ENCODE measurements at regions not wholly inside any gene's neighbourhood (a gene's known extent, or its start where the extent isn't known, plus 50 kb on each side); places are given as distances from the start of the nearest gene placed in this dataset.

DNA sequence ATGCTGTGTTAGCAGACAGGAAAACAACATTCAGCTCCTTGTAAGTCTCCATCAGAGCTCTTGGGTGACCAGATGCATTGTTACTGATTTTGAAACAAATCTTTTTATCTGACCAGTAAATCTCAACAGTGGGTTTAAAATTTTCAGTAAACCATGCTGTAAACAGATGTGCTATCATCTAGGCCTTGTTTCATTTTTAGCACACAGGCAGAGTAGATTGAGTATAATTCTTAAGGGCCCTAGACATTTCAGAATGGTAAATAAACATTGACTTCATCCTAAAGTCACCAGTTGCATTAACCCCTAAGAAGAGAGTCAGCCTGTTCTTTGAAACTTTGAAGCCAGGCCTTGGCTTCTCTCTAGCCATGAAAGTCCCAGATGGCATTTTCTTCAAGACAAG, 237.2 kb upstream of the BMP2 start:
- ATAC-seq: no peak
- Mint-ChIP-seq H3K27ac (no peak overlapping the region), H3K4me3 (no peak overlapping the region), H3K9me3 (peaks cover 5% of the 10 kb centered on the region), H3K27me3 (no peaks in the 10 kb centered on the region), H3K36me3 (no peaks in the 10 kb centered on the region), H3K4me1 (no peaks in the 10 kb centered on the region)

DNA sequence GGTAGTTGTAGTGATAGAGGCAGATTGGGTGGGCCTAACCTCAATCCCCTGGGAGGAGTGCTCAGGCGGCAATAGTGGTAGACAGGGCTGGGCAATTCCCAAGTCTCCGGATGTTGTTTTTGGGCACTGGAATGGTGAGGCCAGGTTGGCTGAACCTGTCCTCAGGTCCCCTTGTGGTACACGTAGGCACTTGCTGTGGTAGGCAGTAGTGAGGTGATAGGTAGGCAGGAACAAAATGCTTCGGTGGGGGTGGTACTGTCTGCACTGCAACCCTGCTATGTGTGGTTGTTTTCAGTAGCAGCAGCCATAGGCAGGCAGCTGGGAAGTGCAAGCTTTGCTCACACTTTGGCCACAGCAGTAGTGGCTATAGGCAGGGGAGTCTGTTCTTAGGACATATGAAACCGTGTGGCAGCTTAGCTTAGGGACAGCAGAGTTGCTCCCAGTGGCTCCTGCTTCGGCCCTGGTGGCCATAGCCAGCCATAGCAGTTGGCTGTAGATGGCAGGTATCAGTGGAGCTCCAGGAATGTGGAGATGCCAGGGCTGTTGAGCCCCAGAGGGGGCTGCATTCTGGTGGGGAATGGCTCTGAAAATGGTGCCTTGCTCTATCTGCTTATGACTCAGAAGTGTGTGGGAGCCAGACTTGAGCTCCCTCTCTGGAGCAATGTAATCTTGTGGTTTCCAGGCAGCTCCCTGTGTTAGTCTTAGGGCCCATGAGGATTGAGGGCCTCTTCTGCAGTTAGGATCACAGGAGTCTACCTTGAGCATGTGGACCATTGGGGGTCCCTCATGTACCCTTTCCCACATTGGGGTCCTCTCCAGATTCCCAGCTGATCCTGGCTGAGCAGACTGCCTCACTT, 241.8 kb upstream of the BMP2 start:
- Mint-ChIP-seq H3K4me3 (no peak overlapping the region), H3K9me3 (peaks cover 24% of the 10 kb centered on the region), H3K27me3 (no peaks in the 10 kb centered on the region), H3K4me1 (no peaks in the 10 kb centered on the region), H3K27ac (no peak overlapping the region), H3K36me3 (no peaks in the 10 kb centered on the region)
- ATAC-seq: no peak

GRCh38 chr20:6524305-6524704, 243.2 kb upstream of the BMP2 start:
- peaks cover 27% of the 10 kb centered on the region for H3K9me3 Mint-ChIP-seq
- H3K4me3 Mint-ChIP-seq: no peak overlapping the region
- no peaks in the 10 kb centered on the region for H3K4me1 Mint-ChIP-seq
- H3K27ac Mint-ChIP-seq: no peak overlapping the region
- H3K27me3 Mint-ChIP-seq: no peaks in the 10 kb centered on the region
- no peaks in the 10 kb centered on the region for H3K36me3 Mint-ChIP-seq
- ATAC-seq: no peak

DNA sequence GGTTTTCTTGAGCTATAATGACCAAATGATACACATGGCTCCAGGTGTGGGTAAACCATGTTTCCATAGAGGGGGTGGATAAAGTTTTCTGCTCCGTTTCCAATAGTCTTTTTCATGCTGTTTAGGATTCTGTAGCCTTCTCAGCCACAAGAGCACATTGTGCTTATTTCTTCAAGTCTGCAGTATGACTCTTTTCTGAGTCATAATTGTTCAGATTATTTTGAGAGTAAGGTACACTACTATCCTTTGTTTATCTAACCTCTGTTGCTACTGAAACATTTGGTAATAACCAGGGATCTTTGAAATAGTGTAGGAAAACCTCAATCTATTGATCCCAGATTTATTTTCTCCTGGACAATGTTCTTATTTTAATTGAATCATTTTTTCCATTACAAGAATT, 247.9 kb upstream of the BMP2 start:
- Mint-ChIP-seq H3K9me3 (peaks cover 18% of the 10 kb centered on the region), H3K4me3 (no peak overlapping the region), H3K27ac (no peak overlapping the region), H3K36me3 (no peaks in the 10 kb centered on the region), H3K4me1 (no peaks in the 10 kb centered on the region), H3K27me3 (no peaks in the 10 kb centered on the region)
- ATAC-seq: no peak

- ATAC-seq: no peak
- Mint-ChIP-seq H3K4me1 (no peaks in the 10 kb centered on the region), H3K36me3 (no peaks in the 10 kb centered on the region)
Observed at GRCh38 chr20:6515261-6515660, 252.2 kb upstream of the BMP2 start.

DNA sequence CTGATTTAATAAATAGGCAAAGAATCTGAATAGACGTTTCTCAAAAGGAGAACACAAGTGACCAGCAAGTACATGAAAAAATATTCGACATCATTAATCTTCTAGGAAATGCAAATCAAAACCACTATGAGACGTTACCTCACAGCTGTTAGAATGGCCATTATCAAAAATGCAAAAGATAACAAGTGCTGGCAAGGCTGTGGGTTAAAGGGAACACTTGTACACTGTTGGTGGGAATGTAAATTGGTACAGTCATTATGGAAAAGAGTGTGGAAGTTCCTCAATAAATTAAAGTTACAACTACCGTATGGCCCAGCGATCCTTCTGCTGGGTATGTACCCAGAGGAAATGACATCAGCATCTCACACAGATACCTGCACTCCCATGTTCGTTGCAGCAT, 253.9 kb upstream of the BMP2 start:
- peaks cover 10% of the 10 kb centered on the region for H3K9me3 Mint-ChIP-seq
- no peak overlapping the region for H3K27ac Mint-ChIP-seq
- ATAC-seq: no peak
- no peaks in the 10 kb centered on the region for H3K27me3 Mint-ChIP-seq
- H3K36me3 Mint-ChIP-seq: no peaks in the 10 kb centered on the region
- H3K4me1 Mint-ChIP-seq: no peaks in the 10 kb centered on the region
- no peak overlapping the region for H3K4me3 Mint-ChIP-seq

More at GRCh38 chr20:6515261-6515660, 252.2 kb upstream of the BMP2 start:
- H3K4me3 Mint-ChIP-seq: no peak overlapping the region
- H3K9me3 Mint-ChIP-seq: peaks cover 10% of the 10 kb centered on the region
- H3K27ac Mint-ChIP-seq: no peak overlapping the region
- H3K27me3 Mint-ChIP-seq: no peaks in the 10 kb centered on the region

DNA sequence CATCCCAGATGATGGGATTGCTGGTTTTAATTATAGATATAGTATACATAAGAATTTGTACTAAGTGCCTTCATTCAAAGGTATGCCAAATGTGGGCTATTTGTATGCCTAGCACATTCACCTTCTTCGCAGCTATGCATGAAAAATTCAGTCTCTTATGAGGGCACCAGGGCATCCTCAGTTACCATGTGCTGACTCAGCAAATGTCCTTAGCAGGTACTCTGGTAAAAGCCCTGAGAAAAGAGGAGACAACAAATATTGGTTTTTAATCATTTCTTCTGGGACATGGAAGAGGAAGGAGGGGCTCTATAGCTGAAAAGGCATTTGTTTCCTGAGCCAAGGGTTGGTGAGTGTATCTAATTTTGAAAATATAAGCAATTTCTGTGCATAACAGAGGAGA, 258.1 kb upstream of the BMP2 start:
- no peaks in the 10 kb centered on the region for H3K27me3 Mint-ChIP-seq
- H3K4me3 Mint-ChIP-seq: no peak overlapping the region
- H3K4me1 Mint-ChIP-seq: no peaks in the 10 kb centered on the region
- H3K9me3 Mint-ChIP-seq: peaks cover 10% of the 10 kb centered on the region
- no peak overlapping the region for H3K27ac Mint-ChIP-seq
- no peak for ATAC-seq
- no peaks in the 10 kb centered on the region for H3K36me3 Mint-ChIP-seq

DNA sequence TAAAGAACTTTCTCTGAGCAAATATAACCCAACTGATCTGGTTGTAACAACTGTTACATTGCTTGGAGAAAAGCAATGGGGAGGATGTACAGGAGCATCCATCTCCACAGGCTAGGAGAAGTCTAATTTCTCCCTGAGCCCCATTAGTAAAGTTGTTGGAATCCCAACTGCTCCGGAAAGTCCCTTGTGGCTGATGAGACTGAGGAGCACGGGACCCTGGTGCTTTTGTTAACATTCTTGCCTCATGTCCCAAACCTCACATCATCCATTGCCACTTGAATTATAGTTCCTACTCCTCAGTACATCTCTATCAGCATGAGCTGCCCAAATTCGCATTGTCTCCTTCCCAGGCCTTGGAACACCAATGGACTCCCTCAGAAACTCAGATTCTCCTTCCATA, 260.6 kb upstream of the BMP2 start:
- no peak for ATAC-seq
- Mint-ChIP-seq H3K27ac (no peak overlapping the region), H3K36me3 (no peaks in the 10 kb centered on the region), H3K4me3 (no peak overlapping the region), H3K9me3 (peaks cover 10% of the 10 kb centered on the region), H3K27me3 (no peaks in the 10 kb centered on the region), H3K4me1 (no peaks in the 10 kb centered on the region)

- no peaks in the 10 kb centered on the region for H3K4me1 Mint-ChIP-seq
- no peaks in the 10 kb centered on the region for H3K27me3 Mint-ChIP-seq
- H3K36me3 Mint-ChIP-seq: no peaks in the 10 kb centered on the region
- H3K27ac Mint-ChIP-seq: no peak overlapping the region
- peaks cover 4% of the 10 kb centered on the region for H3K9me3 Mint-ChIP-seq
- ATAC-seq: no peak
- H3K4me3 Mint-ChIP-seq: no peak overlapping the region
Observed at GRCh38 chr20:6504826-6505225, 262.7 kb upstream of the BMP2 start.

- Mint-ChIP-seq H3K27ac (no peak overlapping the region), H3K9me3 (peaks cover 3% of the 10 kb centered on the region), H3K4me1 (no peaks in the 10 kb centered on the region), H3K4me3 (no peak overlapping the region), H3K27me3 (no peaks in the 10 kb centered on the region), H3K36me3 (no peaks in the 10 kb centered on the region)
- ATAC-seq: no peak
Observed at GRCh38 chr20:6504179-6504578, 263.3 kb upstream of the BMP2 start.

DNA sequence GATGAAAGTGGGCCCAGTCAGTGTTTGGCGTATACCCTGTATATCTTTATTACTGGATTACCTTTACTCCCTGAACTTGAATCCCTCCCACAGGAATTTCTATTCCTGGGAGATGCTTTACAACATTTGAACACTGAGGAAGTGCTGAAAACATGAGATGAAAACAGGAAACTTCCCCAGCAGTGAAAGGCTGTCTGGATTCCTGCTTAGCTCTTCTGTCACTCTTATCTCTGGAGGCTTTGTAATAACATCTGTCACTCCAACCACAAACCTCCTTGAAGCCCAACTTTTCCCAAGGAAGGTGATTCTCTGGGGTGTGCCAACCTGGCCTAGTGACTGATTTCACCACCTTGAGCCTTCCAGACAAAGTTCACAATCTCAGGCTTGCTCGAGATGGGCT, 264.5 kb upstream of the BMP2 start:
- Mint-ChIP-seq H3K27ac (no peak overlapping the region), H3K36me3 (no peaks in the 10 kb centered on the region), H3K4me3 (no peak overlapping the region), H3K27me3 (no peaks in the 10 kb centered on the region), H3K4me1 (no peaks in the 10 kb centered on the region), H3K9me3 (peaks cover 3% of the 10 kb centered on the region)
- no peak for ATAC-seq

GRCh38 chr20:6502219-6502618, 265.3 kb upstream of the BMP2 start:
- peaks cover 3% of the 10 kb centered on the region for H3K9me3 Mint-ChIP-seq
- no peak overlapping the region for H3K27ac Mint-ChIP-seq
- H3K27me3 Mint-ChIP-seq: no peaks in the 10 kb centered on the region
- no peaks in the 10 kb centered on the region for H3K36me3 Mint-ChIP-seq
- ATAC-seq: no peak
- no peak overlapping the region for H3K4me3 Mint-ChIP-seq
- H3K4me1 Mint-ChIP-seq: no peaks in the 10 kb centered on the region

GRCh38 chr20:6501061-6501460, 266.4 kb upstream of the BMP2 start:
- no peak overlapping the region for H3K27ac Mint-ChIP-seq
- H3K27me3 Mint-ChIP-seq: no peaks in the 10 kb centered on the region
- H3K4me3 Mint-ChIP-seq: no peak overlapping the region
- peaks cover 3% of the 10 kb centered on the region for H3K9me3 Mint-ChIP-seq
- ATAC-seq: no peak
- H3K36me3 Mint-ChIP-seq: no peaks in the 10 kb centered on the region
- no peaks in the 10 kb centered on the region for H3K4me1 Mint-ChIP-seq

DNA sequence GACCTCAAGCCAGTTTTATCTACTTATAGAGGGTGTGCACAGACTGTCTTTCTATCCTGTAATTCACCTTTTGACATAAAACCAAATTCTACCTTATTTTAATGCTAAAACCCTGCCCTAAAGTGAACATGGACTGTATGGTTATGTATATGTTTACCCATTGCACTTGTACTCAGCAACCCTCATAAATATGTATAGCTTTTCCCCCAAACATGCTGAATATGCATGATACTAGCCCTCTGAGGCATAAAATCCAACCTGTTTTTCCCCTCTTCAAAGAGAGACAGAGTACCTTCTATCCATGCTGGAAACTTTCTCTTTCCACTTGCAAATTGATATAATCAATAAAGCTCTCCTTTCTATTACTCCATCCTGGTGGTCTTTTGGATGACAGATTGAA, 267.9 kb upstream of the BMP2 start:
- ATAC-seq: no peak
- Mint-ChIP-seq H3K4me1 (no peaks in the 10 kb centered on the region), H3K27ac (no peak overlapping the region), H3K9me3 (peaks cover 3% of the 10 kb centered on the region), H3K36me3 (no peaks in the 10 kb centered on the region), H3K27me3 (no peaks in the 10 kb centered on the region), H3K4me3 (no peak overlapping the region)

DNA sequence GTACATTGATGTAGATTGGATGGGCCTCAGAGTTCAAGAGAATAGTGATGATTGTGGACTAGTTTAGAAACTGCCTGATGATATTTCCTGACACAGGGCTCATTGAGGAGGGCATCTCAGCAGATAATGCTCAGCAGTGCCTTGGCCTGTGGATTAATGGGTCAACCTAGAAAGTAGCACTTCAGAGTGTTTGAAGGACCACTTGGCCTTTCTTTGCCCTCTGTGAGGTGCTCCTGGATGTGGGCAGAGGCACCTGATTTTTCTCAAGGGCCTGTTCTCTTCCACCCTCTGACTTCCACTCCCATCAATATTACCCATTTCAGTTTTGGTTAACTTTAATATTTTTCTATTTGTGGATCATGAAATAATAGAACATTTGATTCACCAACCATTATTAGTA, 270.6 kb upstream of the BMP2 start:
- Mint-ChIP-seq H3K4me3 (no peak overlapping the region), H3K27me3 (no peaks in the 10 kb centered on the region), H3K4me1 (no peaks in the 10 kb centered on the region), H3K36me3 (no peaks in the 10 kb centered on the region), H3K27ac (no peak overlapping the region), H3K9me3 (peaks cover 8% of the 10 kb centered on the region)
- ATAC-seq: no peak

- no peak for ATAC-seq
- H3K27me3 Mint-ChIP-seq: no peaks in the 10 kb centered on the region
- no peaks in the 10 kb centered on the region for H3K4me1 Mint-ChIP-seq
- peaks cover 8% of the 10 kb centered on the region for H3K9me3 Mint-ChIP-seq
- no peak overlapping the region for H3K4me3 Mint-ChIP-seq
- H3K27ac Mint-ChIP-seq: no peak overlapping the region
- no peaks in the 10 kb centered on the region for H3K36me3 Mint-ChIP-seq
Observed at GRCh38 chr20:6495907-6496306, 271.6 kb upstream of the BMP2 start.

All from stimulated activated memory B cell treated with anti-CD40 and anti-IgM and Interleukin-4, amounts not matched to agents 10 μg/mL and 1 μg/mL and 100 μg/mL, for 72 hours (primary cell).